ENCODE measurements at regions not wholly inside any gene's neighbourhood (a gene's known extent, or its start where the extent isn't known, plus 50 kb on each side); places are given as distances from the start of the nearest gene placed in this dataset.

GRCh38 chr15:47975427-47975826 lies 145.4 kb upstream of the SLC24A5 start:
- no peak overlapping the region for H3K4me3 ChIP-seq (ENCODE audit: low read length)
- no peaks in the 10 kb centered on the region for H3K9me2 ChIP-seq (replicated peaks; ENCODE audit: insufficient read depth, low read length)
- no peak for TF ChIP-seq EZH2 (optimal IDR thresholded peaks at IDR 0.05; ENCODE audit: low read depth, low read length)
- TF ChIP-seq EZH2phosphoT487 (IDR thresholded peaks at IDR 0.05; ENCODE audit: low read length) = no peak
- TF ChIP-seq CTCF (IDR thresholded peaks at IDR 0.05; ENCODE audit: low read length) = no peak
- no peak overlapping the region for H3K4me2 ChIP-seq (ENCODE audit: low read depth, low read length)
- no peak overlapping the region for H3K27ac ChIP-seq (ENCODE audit: low read length)
- DNase-seq = no peak
- no peaks in the 10 kb centered on the region for H4K20me1 ChIP-seq (ENCODE audit: insufficient read depth, low read length)
- H2AFZ ChIP-seq (ENCODE audit: low read length) = no peak overlapping the region
- H3K9ac ChIP-seq (ENCODE audit: low read length) = no peak overlapping the region
- H3K27me3 ChIP-seq (replicated peaks; ENCODE audit: insufficient read depth, low read length) = no peaks in the 10 kb centered on the region
- H3F3A ChIP-seq (ENCODE audit: insufficient read depth, low read length) = no peaks in the 10 kb centered on the region
- no peaks in the 10 kb centered on the region for H3K4me1 ChIP-seq (ENCODE audit: low read length)
- no peaks in the 10 kb centered on the region for H3K79me2 ChIP-seq (ENCODE audit: low read length)
- no peaks in the 10 kb centered on the region for H3K36me3 ChIP-seq (replicated peaks; ENCODE audit: insufficient read depth, low read length)
- H3K9me3 ChIP-seq (replicated peaks; ENCODE audit: insufficient read depth, low read length) = no peaks in the 10 kb centered on the region

GRCh38 chr15:47983533-47983932 lies 137.3 kb upstream of the SLC24A5 start:
- H3K27ac ChIP-seq (ENCODE audit: low read length) = no peak overlapping the region
- no peaks in the 10 kb centered on the region for H3K9me2 ChIP-seq (replicated peaks; ENCODE audit: insufficient read depth, low read length)
- TF ChIP-seq CTCF (IDR thresholded peaks at IDR 0.05; ENCODE audit: low read length) (no peak), EZH2phosphoT487 (IDR thresholded peaks at IDR 0.05; ENCODE audit: low read length) (no peak), EZH2 (optimal IDR thresholded peaks at IDR 0.05; ENCODE audit: low read depth, low read length) (no peak)
- H3K79me2 ChIP-seq (ENCODE audit: low read length) = no peaks in the 10 kb centered on the region
- H3K4me1 ChIP-seq (ENCODE audit: low read length) = no peaks in the 10 kb centered on the region
- H3F3A ChIP-seq (ENCODE audit: insufficient read depth, low read length) = no peaks in the 10 kb centered on the region
- no peaks in the 10 kb centered on the region for H3K36me3 ChIP-seq (replicated peaks; ENCODE audit: insufficient read depth, low read length)
- H3K27me3 ChIP-seq (replicated peaks; ENCODE audit: insufficient read depth, low read length) = no peaks in the 10 kb centered on the region
- H3K9me3 ChIP-seq (replicated peaks; ENCODE audit: insufficient read depth, low read length) = no peaks in the 10 kb centered on the region
- H4K20me1 ChIP-seq (ENCODE audit: insufficient read depth, low read length) = no peaks in the 10 kb centered on the region
- no peak overlapping the region for H3K9ac ChIP-seq (ENCODE audit: low read length)
- no peak for DNase-seq
- H3K4me2 ChIP-seq (ENCODE audit: low read depth, low read length) = no peak overlapping the region
- no peak overlapping the region for H3K4me3 ChIP-seq (ENCODE audit: low read length)
- no peak overlapping the region for H2AFZ ChIP-seq (ENCODE audit: low read length)

GRCh38 chr15:47985568-47985967 lies 135.2 kb upstream of the SLC24A5 start:
- H3K4me1 ChIP-seq (ENCODE audit: low read length) = no peaks in the 10 kb centered on the region
- no peak overlapping the region for H3K4me3 ChIP-seq (ENCODE audit: low read length)
- H3K27ac ChIP-seq (ENCODE audit: low read length) = no peak overlapping the region
- no peaks in the 10 kb centered on the region for H3K27me3 ChIP-seq (replicated peaks; ENCODE audit: insufficient read depth, low read length)
- DNase-seq = no peak
- no peaks in the 10 kb centered on the region for H3K9me2 ChIP-seq (replicated peaks; ENCODE audit: insufficient read depth, low read length)
- H3F3A ChIP-seq (ENCODE audit: insufficient read depth, low read length) = no peaks in the 10 kb centered on the region
- no peaks in the 10 kb centered on the region for H3K36me3 ChIP-seq (replicated peaks; ENCODE audit: insufficient read depth, low read length)
- no peaks in the 10 kb centered on the region for H4K20me1 ChIP-seq (ENCODE audit: insufficient read depth, low read length)
- H3K9me3 ChIP-seq (replicated peaks; ENCODE audit: insufficient read depth, low read length) = no peaks in the 10 kb centered on the region
- no peak overlapping the region for H3K9ac ChIP-seq (ENCODE audit: low read length)
- no peak for TF ChIP-seq CTCF (IDR thresholded peaks at IDR 0.05; ENCODE audit: low read length)
- TF ChIP-seq EZH2 (optimal IDR thresholded peaks at IDR 0.05; ENCODE audit: low read depth, low read length) = no peak
- no peak for TF ChIP-seq EZH2phosphoT487 (IDR thresholded peaks at IDR 0.05; ENCODE audit: low read length)
- no peak overlapping the region for H3K4me2 ChIP-seq (ENCODE audit: low read depth, low read length)
- no peaks in the 10 kb centered on the region for H3K79me2 ChIP-seq (ENCODE audit: low read length)
- no peak overlapping the region for H2AFZ ChIP-seq (ENCODE audit: low read length)
